DOHH2 (cell line): ENCODE measurements at regions not wholly inside any gene's neighbourhood (a gene's known extent, or its start where the extent isn't known, plus 50 kb on each side); places are given as distances from the start of the nearest gene placed in this dataset.

ENCODE experiments used
- CTCF ChIP-seq: fragments of 200-600 bp; sonication (generic); IDR thresholded peaks from one replicate; pipeline ENCODE4 v1.5.1; 2014; ENCODE audit warnings: antibody characterized with exemption, mild to moderate bottlenecking, low read depth, low read length; ENCODE audit not compliant: poor library complexity, severe bottlenecking
- EZH2phosphoT487 ChIP-seq: fragments of 200-600 bp; sonication (generic); IDR thresholded peaks from 2 replicates; pipeline ENCODE4 v1.6.1; 2017; ENCODE audit warnings: borderline replicate concordance, mild to moderate bottlenecking, antibody characterized with exemption, low read length, moderate library complexity, mixed read lengths

- TF ChIP-seq CTCF (no peak), EZH2phosphoT487 (no peak)
These were observed 476.8 kb upstream of the CITED2 start for GRCh38 chr6:139851206-139851605.
